ENCODE measurements at regions not wholly inside any gene's neighbourhood (a gene's known extent, or its start where the extent isn't known, plus 50 kb on each side); places are given as distances from the start of the nearest gene placed in this dataset.

DNA sequence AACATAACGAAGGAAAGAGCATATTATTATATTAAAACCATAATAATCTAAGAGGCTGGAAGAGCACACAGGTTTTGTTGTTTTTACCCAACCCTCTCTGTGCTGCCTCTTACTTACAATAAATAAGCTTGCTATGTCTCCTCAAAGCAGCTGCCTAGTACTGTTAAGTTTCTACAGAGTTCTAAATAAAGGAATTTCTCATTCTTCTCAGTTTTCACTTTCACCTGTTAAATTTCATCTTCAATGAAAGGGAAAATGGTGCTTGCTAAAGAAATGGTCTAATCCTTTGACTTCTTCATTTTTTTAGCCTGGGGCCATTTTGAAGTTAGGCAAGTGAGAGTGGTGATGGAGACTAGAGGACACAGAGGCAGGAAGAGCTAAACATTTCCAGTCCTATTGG, 396.1 kb downstream of the MAN2A1 start:
- TF ChIP-seq, protein P1, sequence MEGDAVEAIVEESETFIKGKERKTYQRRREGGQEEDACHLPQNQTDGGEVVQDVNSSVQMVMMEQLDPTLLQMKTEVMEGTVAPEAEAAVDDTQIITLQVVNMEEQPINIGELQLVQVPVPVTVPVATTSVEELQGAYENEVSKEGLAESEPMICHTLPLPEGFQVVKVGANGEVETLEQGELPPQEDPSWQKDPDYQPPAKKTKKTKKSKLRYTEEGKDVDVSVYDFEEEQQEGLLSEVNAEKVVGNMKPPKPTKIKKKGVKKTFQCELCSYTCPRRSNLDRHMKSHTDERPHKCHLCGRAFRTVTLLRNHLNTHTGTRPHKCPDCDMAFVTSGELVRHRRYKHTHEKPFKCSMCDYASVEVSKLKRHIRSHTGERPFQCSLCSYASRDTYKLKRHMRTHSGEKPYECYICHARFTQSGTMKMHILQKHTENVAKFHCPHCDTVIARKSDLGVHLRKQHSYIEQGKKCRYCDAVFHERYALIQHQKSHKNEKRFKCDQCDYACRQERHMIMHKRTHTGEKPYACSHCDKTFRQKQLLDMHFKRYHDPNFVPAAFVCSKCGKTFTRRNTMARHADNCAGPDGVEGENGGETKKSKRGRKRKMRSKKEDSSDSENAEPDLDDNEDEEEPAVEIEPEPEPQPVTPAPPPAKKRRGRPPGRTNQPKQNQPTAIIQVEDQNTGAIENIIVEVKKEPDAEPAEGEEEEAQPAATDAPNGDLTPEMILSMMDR (conservative IDR thresholded peaks at IDR 0.05; ENCODE audit: low read length) = no peak
- no peak for TF ChIP-seq EZH2phosphoT487 (IDR thresholded peaks at IDR 0.05; ENCODE audit: borderline replicate concordance, low read depth, low read length)
